Immature natural killer cell (primary cell): ENCODE measurements at regions not wholly inside any gene's neighbourhood (a gene's known extent, or its start where the extent isn't known, plus 50 kb on each side); places are given as distances from the start of the nearest gene placed in this dataset.
"Not testable (repeated sequence)": the region's sequence is repeated elsewhere in the genome, so short reads cannot be mapped to it uniquely, and the experiment has no call there.

Source experiments
- DNase-seq, 3 donors: peaks; one replicate each; pipeline ENCODE4 v3.0.0; 2022; ENCODE audit warnings: mixed read lengths in 1 of 3
- H3K27ac Mint-ChIP-seq, 6 donors: one replicate each; pipeline ENCODE4 v1.8.0; 2020; ENCODE audit warnings: mixed read lengths in 6 of 6, mild to moderate bottlenecking in 5 of 6, inconsistent platforms in 4 of 6, moderate library complexity in 3 of 6
- H3K27me3 Mint-ChIP-seq, 3 donors: one replicate each; pipeline ENCODE4 v1.8.0; 2020 to 2021; ENCODE audit warnings: low read depth in 3 of 3, mild to moderate bottlenecking in 3 of 3, mixed read lengths in 3 of 3, moderate library complexity in 3 of 3, inconsistent platforms in 1 of 3
- H3K36me3 Mint-ChIP-seq, 3 donors: one replicate each; pipeline ENCODE4 v1.8.0; 2020; ENCODE audit warnings: mixed read lengths in 3 of 3, inconsistent platforms in 2 of 3, mild to moderate bottlenecking in 2 of 3
- H3K4me1 Mint-ChIP-seq, 2 donors: one replicate each; pipeline ENCODE4 v1.8.0; 2020; ENCODE audit warnings: inconsistent platforms in 2 of 2, mild to moderate bottlenecking in 2 of 2, mixed read lengths in 2 of 2, moderate library complexity in 1 of 2
- H3K4me3 Mint-ChIP-seq, 5 donors: one replicate each; pipeline ENCODE4 v1.8.0; 2020; ENCODE audit warnings: mild to moderate bottlenecking in 5 of 5, mixed read lengths in 5 of 5, inconsistent platforms in 3 of 5, moderate library complexity in 3 of 5
- H3K9me3 Mint-ChIP-seq, 6 donors: one replicate each; pipeline ENCODE4 v1.8.0; 2020; ENCODE audit warnings: mild to moderate bottlenecking in 6 of 6, mixed read lengths in 6 of 6, inconsistent platforms in 4 of 6, moderate library complexity in 3 of 6

DNA sequence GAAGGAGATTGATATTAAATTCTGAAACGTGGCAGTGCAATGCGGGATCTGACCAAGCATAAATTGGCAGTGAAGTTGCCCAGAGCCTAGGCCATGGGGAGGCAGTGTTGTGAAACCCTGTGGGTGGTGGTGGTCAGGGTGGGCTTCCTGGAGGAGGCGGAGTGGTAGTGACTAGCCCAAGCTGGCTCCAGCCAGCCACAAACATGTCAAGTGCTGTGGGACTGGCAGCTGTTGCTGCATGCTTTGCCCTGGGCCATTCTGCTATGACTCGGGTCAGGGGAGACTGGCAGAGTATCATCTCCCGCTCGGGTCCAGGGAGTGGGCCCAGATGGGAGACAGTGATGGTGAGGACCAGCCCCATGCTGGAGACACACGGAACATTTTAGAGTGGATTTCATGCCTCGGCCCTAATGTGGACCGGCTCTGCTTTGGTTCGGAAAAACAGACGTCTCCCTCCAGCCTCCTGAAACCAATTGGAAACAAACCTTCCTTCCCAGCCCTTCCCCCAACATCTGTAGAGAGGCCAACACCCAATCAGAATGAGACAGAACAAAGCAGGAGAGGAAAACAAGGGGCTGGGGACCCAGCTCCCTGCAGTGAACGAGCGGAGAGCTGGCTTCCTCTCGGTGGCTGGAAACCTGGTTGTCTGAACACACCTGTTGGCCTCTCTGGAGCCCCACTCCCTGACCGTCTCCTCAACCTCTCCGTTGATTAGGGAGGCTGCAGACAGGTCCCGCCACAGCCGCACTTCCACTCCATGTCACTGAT lies 58.2 kb downstream of the TMEM270 start:
- Mint-ChIP-seq H3K4me1 (no peaks in the 10 kb centered on the region), H3K4me3 (no peak overlapping the region), H3K27ac (no peak overlapping the region), H3K27me3 (peaks cover 0 to 14% (median 2%) of the 10 kb centered on the region in 3 donors), H3K9me3 (no peaks in the 10 kb centered on the region), H3K36me3 (no peaks in the 10 kb centered on the region)
- no peak for DNase-seq

DNA sequence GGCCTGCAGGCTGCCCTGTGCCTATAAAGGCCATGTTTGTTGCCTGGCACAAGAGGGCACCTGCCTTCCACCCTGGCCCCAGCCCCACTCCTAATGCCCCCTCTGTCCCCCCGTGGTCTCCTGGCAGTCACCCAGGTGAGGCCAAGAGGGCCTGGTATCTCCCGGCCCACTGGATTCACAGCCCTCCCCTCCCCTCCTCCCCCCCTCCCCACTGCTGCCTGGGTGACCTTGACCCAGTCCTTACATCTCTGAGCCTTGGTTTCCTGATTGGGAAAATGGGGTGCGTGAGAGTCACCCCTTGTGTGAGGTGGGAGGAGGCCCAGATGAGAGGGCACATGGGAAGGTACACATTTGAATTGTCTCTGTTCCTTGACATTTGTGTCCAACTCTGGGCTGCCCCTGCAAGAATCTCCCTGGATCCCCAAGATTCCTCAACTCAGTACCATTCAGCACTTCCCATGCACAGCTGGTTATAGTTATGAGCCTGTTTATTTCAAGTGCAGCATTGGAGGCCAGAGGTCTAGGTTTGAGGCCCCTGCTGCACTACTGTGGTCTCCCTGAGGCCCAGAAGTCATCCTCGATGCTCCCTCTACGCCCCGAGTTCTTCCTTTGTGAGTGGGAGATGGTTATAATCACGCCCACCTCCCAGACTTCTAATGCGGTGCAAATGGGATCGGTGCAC lies 58.9 kb downstream of the TMEM270 start:
- Mint-ChIP-seq H3K9me3 (no peaks in the 10 kb centered on the region), H3K27ac (no peak overlapping the region), H3K27me3 (peaks cover 0 to 11% (median 0%) of the 10 kb centered on the region in 3 donors), H3K4me1 (no peaks in the 10 kb centered on the region), H3K36me3 (no peaks in the 10 kb centered on the region), H3K4me3 (no peak overlapping the region)
- DNase-seq = no peak

GRCh38 chr7:73920406-73921134 lies 59.6 kb downstream of the TMEM270 start:
- peak overlapping the region in 1 of 6 donors; percentile 55 for H3K27ac Mint-ChIP-seq
- H3K4me3 Mint-ChIP-seq = no peak overlapping the region
- no peaks in the 10 kb centered on the region for H3K36me3 Mint-ChIP-seq
- peaks cover 0 to 6% (median 0%) of the 10 kb centered on the region in 3 donors for H3K27me3 Mint-ChIP-seq
- no peaks in the 10 kb centered on the region for H3K4me1 Mint-ChIP-seq
- no peak for DNase-seq
- no peaks in the 10 kb centered on the region for H3K9me3 Mint-ChIP-seq

DNA sequence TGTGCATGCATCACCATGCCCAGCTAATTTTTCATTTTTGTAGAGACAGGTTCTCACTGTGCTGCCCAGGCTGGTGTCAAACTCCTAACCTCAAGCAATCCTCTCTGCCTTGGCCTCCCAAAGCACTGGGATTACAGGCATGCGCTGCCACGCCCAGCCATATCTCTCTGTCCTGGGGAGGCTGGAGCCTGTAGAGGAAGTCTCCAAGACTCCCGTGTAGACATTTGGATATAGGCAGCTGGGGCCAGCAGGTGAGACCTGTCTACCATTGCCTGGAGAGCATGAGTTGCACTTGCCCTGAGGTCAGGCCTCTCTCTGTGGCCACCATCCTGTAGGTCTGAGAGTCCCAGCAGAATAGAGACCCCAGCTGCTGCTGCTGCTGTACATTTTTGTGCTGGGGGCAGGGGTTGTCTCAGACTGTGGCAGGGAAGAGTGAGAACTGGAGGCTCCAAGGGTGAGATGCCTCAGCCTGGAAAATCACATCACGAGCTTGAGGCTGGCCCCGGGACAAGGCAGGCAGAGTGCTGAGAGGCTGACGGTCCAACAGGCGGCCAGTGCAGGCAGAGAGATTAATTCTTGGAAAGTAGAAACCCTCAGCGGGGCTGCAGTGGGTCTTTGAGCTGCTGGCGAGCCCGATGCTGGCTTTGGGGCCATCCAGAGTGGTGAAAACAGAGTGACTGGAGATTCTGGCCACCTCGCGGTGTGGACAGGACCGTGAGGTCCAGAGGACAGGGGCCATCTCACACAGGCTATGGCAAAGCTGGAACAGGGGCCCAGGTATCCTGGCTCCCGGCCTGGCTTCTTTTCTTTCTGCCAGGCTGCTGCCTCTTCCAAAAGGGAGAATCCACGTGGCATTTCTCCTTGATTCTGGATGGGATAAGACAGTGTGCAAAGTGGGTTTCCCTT lies 60.9 kb downstream of the TMEM270 start:
- no peaks in the 10 kb centered on the region for H3K4me1 Mint-ChIP-seq
- H3K36me3 Mint-ChIP-seq = no peaks in the 10 kb centered on the region
- H3K9me3 Mint-ChIP-seq = no peaks in the 10 kb centered on the region
- H3K27ac Mint-ChIP-seq = no peak overlapping the region
- no peak overlapping the region for H3K4me3 Mint-ChIP-seq
- peaks cover 0 to 5% (median 2%) of the 10 kb centered on the region in 3 donors for H3K27me3 Mint-ChIP-seq
- DNase-seq = no peak

DNA sequence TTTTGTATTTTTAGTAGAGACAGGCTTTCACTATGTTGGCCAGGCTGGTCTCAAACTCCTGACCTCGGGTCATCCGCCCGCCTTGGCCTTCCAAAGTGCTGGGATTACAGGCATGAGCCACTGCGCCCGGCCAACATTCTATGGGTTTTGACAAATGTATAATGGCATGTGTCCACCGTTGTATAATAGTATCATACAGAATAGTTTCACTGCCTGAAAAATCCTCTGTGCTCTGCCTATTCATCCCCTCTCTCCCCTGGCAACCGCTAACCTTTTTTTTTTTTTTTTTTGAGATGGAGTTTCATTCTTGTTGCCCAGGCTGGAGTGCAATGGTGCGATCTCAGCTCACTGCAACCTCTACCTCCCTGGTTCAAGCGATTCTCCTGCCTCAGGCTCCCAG lies 67.7 kb downstream of the TMEM270 start:
- not testable (repeated sequence) for H3K36me3 Mint-ChIP-seq, H3K27ac Mint-ChIP-seq, H3K4me1 Mint-ChIP-seq, DNase-seq, H3K4me3 Mint-ChIP-seq, H3K9me3 Mint-ChIP-seq
- H3K27me3 Mint-ChIP-seq = peaks cover 0 to 15% (median 9%) of the 10 kb centered on the region in 3 donors

DNA sequence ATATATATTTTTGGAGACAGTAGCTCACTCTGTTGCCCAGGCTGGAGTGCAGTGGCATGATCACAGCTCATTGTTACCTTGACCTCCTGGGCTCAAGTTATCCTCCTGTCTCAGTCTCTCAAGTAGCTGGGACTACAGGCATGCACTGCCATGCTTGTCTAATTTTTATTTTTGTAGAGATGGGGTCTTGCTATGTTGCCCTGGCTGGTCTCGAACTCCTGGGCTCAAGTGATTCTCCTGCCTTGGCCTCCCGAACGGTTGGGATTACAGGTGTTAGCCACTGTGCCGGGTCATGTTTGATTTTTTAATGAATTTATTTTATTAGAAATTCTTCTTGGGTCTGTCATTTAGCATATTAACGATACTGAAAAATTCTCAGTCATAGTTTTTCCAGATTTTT lies 70.5 kb downstream of the TMEM270 start:
- H3K4me1 Mint-ChIP-seq = no peaks in the 10 kb centered on the region
- H3K9me3 Mint-ChIP-seq = no peaks in the 10 kb centered on the region
- H3K36me3 Mint-ChIP-seq = no peaks in the 10 kb centered on the region
- no peak overlapping the region for H3K27ac Mint-ChIP-seq
- H3K4me3 Mint-ChIP-seq = no peak overlapping the region
- no peak for DNase-seq
- H3K27me3 Mint-ChIP-seq = peaks cover 6 to 14% (median 11%) of the 10 kb centered on the region in 3 donors

DNA sequence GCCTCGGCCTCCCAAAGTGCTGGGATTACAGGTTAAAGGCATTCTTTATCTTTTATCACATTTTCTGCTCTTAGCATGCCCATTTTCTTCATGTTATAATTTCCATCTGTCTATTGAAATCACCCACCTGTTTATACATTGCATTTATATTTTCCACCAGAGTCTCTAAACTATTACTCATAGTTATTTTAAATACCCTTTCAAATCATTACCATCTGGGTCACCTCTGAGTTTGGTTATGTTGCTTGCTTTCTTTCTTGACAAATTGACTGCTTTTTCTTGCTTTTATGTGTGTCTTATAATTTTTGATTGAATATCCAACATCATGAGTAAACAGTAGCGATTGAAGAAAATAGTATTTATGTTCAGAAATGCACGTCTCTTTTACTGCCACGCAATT lies 71.4 kb downstream of the TMEM270 start:
- no peak overlapping the region for H3K4me3 Mint-ChIP-seq
- H3K9me3 Mint-ChIP-seq = no peaks in the 10 kb centered on the region
- peaks cover 6 to 14% (median 8%) of the 10 kb centered on the region in 3 donors for H3K27me3 Mint-ChIP-seq
- DNase-seq = no peak
- no peaks in the 10 kb centered on the region for H3K4me1 Mint-ChIP-seq
- H3K36me3 Mint-ChIP-seq = no peaks in the 10 kb centered on the region
- no peak overlapping the region for H3K27ac Mint-ChIP-seq

- H3K4me1 Mint-ChIP-seq = no peaks in the 10 kb centered on the region
- H3K36me3 Mint-ChIP-seq = no peaks in the 10 kb centered on the region
- no peak for DNase-seq
- H3K27ac Mint-ChIP-seq = no peak overlapping the region
- H3K9me3 Mint-ChIP-seq = no peaks in the 10 kb centered on the region
- peaks cover 6 to 14% (median 8%) of the 10 kb centered on the region in 3 donors for H3K27me3 Mint-ChIP-seq
- no peak overlapping the region for H3K4me3 Mint-ChIP-seq
Measured at GRCh38 chr7:73933091-73933490, 72.1 kb downstream of the TMEM270 start.

DNA sequence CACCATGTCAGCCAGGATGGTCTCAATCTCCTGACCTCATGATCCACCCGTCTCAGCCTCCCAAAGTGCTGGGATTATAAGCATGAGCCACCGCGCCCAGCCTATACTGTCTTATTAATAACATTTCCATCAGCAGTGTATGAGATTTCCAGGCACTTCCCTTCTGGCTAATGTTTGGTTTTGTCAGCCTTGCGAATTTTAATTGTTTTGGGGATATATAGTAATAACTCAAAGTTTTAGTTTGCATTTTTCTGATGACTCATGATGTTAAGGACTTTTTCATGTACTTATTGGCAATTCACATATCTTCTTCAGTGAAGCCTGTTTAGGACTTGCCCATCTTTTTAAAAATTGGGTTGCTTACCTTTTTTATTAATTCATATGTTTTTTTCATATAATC lies 76.0 kb downstream of the TMEM270 start:
- H3K4me3 Mint-ChIP-seq = no peak overlapping the region
- H3K4me1 Mint-ChIP-seq = no peaks in the 10 kb centered on the region
- no peaks in the 10 kb centered on the region for H3K36me3 Mint-ChIP-seq
- no peak for DNase-seq
- H3K9me3 Mint-ChIP-seq = peaks cover 0 to 19% (median 6%) of the 10 kb centered on the region in 6 donors
- H3K27ac Mint-ChIP-seq = no peak overlapping the region
- peaks cover 6 to 11% (median 6%) of the 10 kb centered on the region in 3 donors for H3K27me3 Mint-ChIP-seq

DNA sequence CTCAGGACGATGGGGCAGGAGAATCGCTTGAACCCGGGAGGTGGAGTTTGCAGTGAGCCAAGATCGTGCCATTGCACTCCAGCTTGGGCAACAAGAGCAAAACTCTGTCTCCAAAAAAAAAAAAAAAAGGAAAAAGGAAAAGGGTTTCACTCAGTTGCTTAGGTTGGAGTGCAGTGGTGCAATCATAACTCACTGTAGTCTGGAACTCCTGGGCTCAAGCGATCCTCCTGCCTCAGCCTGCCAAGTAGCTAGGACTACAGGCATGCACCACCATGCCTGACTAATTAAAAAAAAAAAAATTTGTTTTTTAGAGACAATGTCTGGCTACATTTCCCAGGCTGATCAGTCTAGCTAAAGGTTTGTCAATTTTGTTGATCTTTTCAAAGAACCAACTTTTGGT lies 76.7 kb downstream of the TMEM270 start:
- H3K36me3 Mint-ChIP-seq, H3K27me3 Mint-ChIP-seq: not testable (repeated sequence)

GRCh38 chr7:73939528-73939927 lies 78.6 kb downstream of the TMEM270 start:
- DNase-seq = no peak
- Mint-ChIP-seq H3K4me3 (no peak overlapping the region), H3K9me3 (peaks cover 0 to 19% (median 6%) of the 10 kb centered on the region in 6 donors), H3K27ac (no peak overlapping the region), H3K27me3 (peaks cover 4 to 9% (median 6%) of the 10 kb centered on the region in 3 donors), H3K4me1 (no peaks in the 10 kb centered on the region), H3K36me3 (no peaks in the 10 kb centered on the region)

More for the DNA sequence above, 76.7 kb downstream of the TMEM270 start:
- H3K4me3 Mint-ChIP-seq, H3K4me1 Mint-ChIP-seq, DNase-seq, H3K27ac Mint-ChIP-seq: not testable (repeated sequence)
- peaks cover 0 to 19% (median 6%) of the 10 kb centered on the region in 6 donors for H3K9me3 Mint-ChIP-seq

DNA sequence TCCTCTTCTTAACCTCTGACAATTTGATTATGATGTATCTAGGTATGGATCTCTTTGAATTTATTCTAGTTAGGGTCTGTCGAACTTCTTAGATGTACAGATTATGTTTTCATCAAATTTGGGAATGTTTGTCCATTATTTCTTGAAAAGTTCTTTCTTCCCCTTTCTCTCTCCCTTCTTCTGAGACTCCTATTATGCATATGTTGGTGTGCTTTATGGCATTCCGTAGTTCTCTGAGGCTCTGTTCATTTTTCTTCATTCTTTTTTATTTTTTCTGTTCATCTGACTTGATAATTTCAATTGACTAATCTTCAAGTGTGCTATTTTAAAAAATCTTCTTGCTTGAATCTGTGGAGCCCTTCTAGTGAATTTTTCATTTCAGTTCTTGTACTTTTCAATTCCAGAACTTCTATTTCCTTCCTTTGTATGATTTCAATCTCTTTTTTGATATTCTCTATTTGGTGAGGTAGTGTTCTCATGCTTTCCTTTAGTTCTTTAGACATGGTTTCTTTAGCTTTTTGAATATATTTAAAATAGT lies 79.8 kb downstream of the TMEM270 start:
- H3K4me3 Mint-ChIP-seq = no peak overlapping the region
- no peak for DNase-seq
- peaks cover 0 to 3% (median 0%) of the 10 kb centered on the region in 3 donors for H3K36me3 Mint-ChIP-seq
- peaks cover under 1 to 7% (median 4%) of the 10 kb centered on the region in 3 donors for H3K27me3 Mint-ChIP-seq
- no peaks in the 10 kb centered on the region for H3K4me1 Mint-ChIP-seq
- no peak overlapping the region for H3K27ac Mint-ChIP-seq
- peaks cover 0 to 26% (median 13%) of the 10 kb centered on the region in 6 donors for H3K9me3 Mint-ChIP-seq
